OCI-LY1 (cell line): ENCODE measurements at regions not wholly inside any gene's neighbourhood (a gene's known extent, or its start where the extent isn't known, plus 50 kb on each side); places are given as distances from the start of the nearest gene placed in this dataset.

Source experiments
- CTCF ChIP-seq: fragments of 200-600 bp; sonication (generic), shearing (Covaris generic); IDR thresholded peaks from 2 replicates; pipeline ENCODE4 v1.5.1; 2017; ENCODE audit warnings: mild to moderate bottlenecking, antibody characterized with exemption, low read length, moderate library complexity, mixed read lengths
- EZH2 ChIP-seq: fragments of 200-600 bp; sonication (generic), shearing (Covaris generic); IDR thresholded peaks from 2 replicates; pipeline ENCODE4 v1.8.0; 2017; ENCODE audit warnings: borderline replicate concordance, mixed run types, mild to moderate bottlenecking, antibody characterized with exemption, low read length, moderate library complexity, mixed read lengths

GRCh38 chr1:36605942-36606640 lies 123.4 kb upstream of the CSF3R start:
- TF ChIP-seq CTCF (no peak), EZH2 (no peak)
